HG02763 (cell line): ENCODE measurements at regions not wholly inside any gene's neighbourhood (a gene's known extent, or its start where the extent isn't known, plus 50 kb on each side); places are given as distances from the start of the nearest gene placed in this dataset.
"Not testable (repeated sequence)": the region's sequence is repeated elsewhere in the genome, so short reads cannot be mapped to it uniquely, and the experiment has no call there.

Experiments
- ATAC-seq: cut with Tn5 transposase; IDR thresholded peaks from one replicate; pipeline ENCODE4 v1.9.1; 2021; ENCODE audit warnings: mild to moderate bottlenecking, moderate library complexity; ENCODE audit not compliant: unreplicated experiment

- ATAC-seq: no peak
These were observed 552.1 kb downstream of the PYDC2 start for GRCh38 chr3:192013110-192013509.

GRCh38 chr3:192022412-192022811 lies 561.4 kb downstream of the PYDC2 start:
- ATAC-seq: no peak

GRCh38 chr3:192024751-192025150 lies 563.8 kb downstream of the PYDC2 start:
- ATAC-seq: no peak

GRCh38 chr3:192026661-192027060 lies 565.7 kb downstream of the PYDC2 start:
- ATAC-seq: no peak

GRCh38 chr3:192031941-192032340 lies 571.0 kb downstream of the PYDC2 start:
- ATAC-seq: no peak

- ATAC-seq: no peak
These were observed 572.3 kb downstream of the PYDC2 start for GRCh38 chr3:192033246-192033645.

GRCh38 chr3:192038726-192039125 lies 577.8 kb downstream of the PYDC2 start:
- no peak for ATAC-seq

GRCh38 chr3:192039593-192039992 lies 578.6 kb downstream of the PYDC2 start:
- no peak for ATAC-seq

- no peak for ATAC-seq
These were observed 579.5 kb downstream of the PYDC2 start for GRCh38 chr3:192040282-192041043.

- peak; percentile 98 for ATAC-seq
These were observed 581.2 kb downstream of the PYDC2 start for GRCh38 chr3:192042116-192042515.

- ATAC-seq: no peak
These were observed 593.9 kb downstream of the PYDC2 start for GRCh38 chr3:192054881-192055280.

- no peak for ATAC-seq
These were observed 595.0 kb downstream of the PYDC2 start for GRCh38 chr3:192055946-192056345.

- ATAC-seq: no peak
These were observed 596.3 kb downstream of the PYDC2 start for GRCh38 chr3:192057261-192057660.

GRCh38 chr3:192060160-192060781 lies 599.3 kb downstream of the PYDC2 start:
- no peak for ATAC-seq

GRCh38 chr3:192061426-192061825 lies 600.5 kb downstream of the PYDC2 start:
- no peak for ATAC-seq

GRCh38 chr3:192062186-192062585 lies 601.2 kb downstream of the PYDC2 start:
- ATAC-seq: no peak

GRCh38 chr3:192063570-192063969 lies 602.6 kb downstream of the PYDC2 start:
- ATAC-seq: peak; percentile 72

- ATAC-seq: no peak
These were observed 604.0 kb downstream of the PYDC2 start for GRCh38 chr3:192064959-192065358.

GRCh38 chr3:192066253-192066652 lies 605.3 kb downstream of the PYDC2 start:
- ATAC-seq: not testable (repeated sequence)

GRCh38 chr3:192068464-192069254 lies 607.7 kb downstream of the PYDC2 start:
- peak; percentile 64 for ATAC-seq

- no peak for ATAC-seq
These were observed 617.0 kb downstream of the PYDC2 start for GRCh38 chr3:192077795-192078497.
